GM19452 (cell line): ENCODE measurements at regions not wholly inside any gene's neighbourhood (a gene's known extent, or its start where the extent isn't known, plus 50 kb on each side); places are given as distances from the start of the nearest gene placed in this dataset.
A peak's percentile ranks its signal among the peaks of the same experiment; 100 is the strongest.

Experiments used
- ATAC-seq: cut with Tn5 transposase; IDR thresholded peaks from one replicate; pipeline ENCODE4 v1.9.1; 2021; ENCODE audit not compliant: unreplicated experiment

GRCh38 chr7:13179775-13180523 is 492.5 kb downstream of the ARL4A start:
- ATAC-seq, result no peak

- no peak for ATAC-seq
Observed at GRCh38 chr7:13181216-13181615, 493.8 kb downstream of the ARL4A start.

- no peak for ATAC-seq
Observed at GRCh38 chr7:13185139-13185538, 497.7 kb downstream of the ARL4A start.

GRCh38 chr7:13188236-13188805 is 500.9 kb downstream of the ARL4A start:
- no peak for ATAC-seq

- no peak for ATAC-seq
Observed at GRCh38 chr7:13188922-13189321, 501.5 kb downstream of the ARL4A start.

- ATAC-seq, result no peak
Observed at GRCh38 chr7:13189668-13190067, 502.2 kb downstream of the ARL4A start.

- ATAC-seq, result no peak
Observed at GRCh38 chr7:13197501-13197900, 510.1 kb downstream of the ARL4A start.

- ATAC-seq, result no peak
Observed at GRCh38 chr7:13198036-13198435, 510.6 kb downstream of the ARL4A start.

GRCh38 chr7:13198727-13199126 is 511.3 kb downstream of the ARL4A start:
- no peak for ATAC-seq

- ATAC-seq, result no peak
Observed at GRCh38 chr7:13201628-13202027, 514.2 kb downstream of the ARL4A start.

- ATAC-seq, result no peak
Observed at GRCh38 chr7:13217768-13218167, 530.3 kb downstream of the ARL4A start.

GRCh38 chr7:13225068-13225467 is 537.6 kb downstream of the ARL4A start:
- ATAC-seq, result no peak

GRCh38 chr7:13226385-13226784 is 539.0 kb downstream of the ARL4A start:
- no peak for ATAC-seq

- no peak for ATAC-seq
Observed at GRCh38 chr7:13231216-13231615, 543.8 kb downstream of the ARL4A start.

- no peak for ATAC-seq
Observed at GRCh38 chr7:13235436-13235835, 548.0 kb downstream of the ARL4A start.

GRCh38 chr7:13236026-13236425 is 548.6 kb downstream of the ARL4A start:
- ATAC-seq, result no peak

GRCh38 chr7:13240349-13240748 is 552.9 kb downstream of the ARL4A start:
- ATAC-seq, result no peak

- no peak for ATAC-seq
Observed at GRCh38 chr7:13241416-13241815, 554.0 kb downstream of the ARL4A start.

GRCh38 chr7:13257661-13258060 is 570.2 kb downstream of the ARL4A start:
- ATAC-seq, result no peak

- ATAC-seq, result no peak
Observed at GRCh38 chr7:13258386-13258785, 571.0 kb downstream of the ARL4A start.

- ATAC-seq, result no peak
Observed at GRCh38 chr7:13259930-13260329, 572.5 kb downstream of the ARL4A start.

GRCh38 chr7:13262929-13263530 is 575.6 kb downstream of the ARL4A start:
- ATAC-seq, result peak; percentile 59
